Astrocyte of the cerebellum (primary cell): ENCODE measurements at regions not wholly inside any gene's neighbourhood (a gene's known extent, or its start where the extent isn't known, plus 50 kb on each side); places are given as distances from the start of the nearest gene placed in this dataset.
"Not testable (repeated sequence)": the region's sequence is repeated elsewhere in the genome, so short reads cannot be mapped to it uniquely, and the experiment has no call there.

Source experiments
- DNase-seq: peaks from one replicate; pipeline ENCODE4 v3.0.0-alpha.2; 2011; ENCODE audit warnings: low read depth
- H3K4me3 ChIP-seq: 2 replicates; pipeline ENCODE4 v1.5.1; 2011; ENCODE audit warnings: mild to moderate bottlenecking, low read depth, low read length, moderate library complexity
- CTCF ChIP-seq: IDR thresholded peaks from 2 replicates; pipeline ENCODE4 v1.5.1; 2012; ENCODE audit warnings: low read length, low read depth, moderate library complexity, mild to moderate bottlenecking; ENCODE audit errors: missing control alignments
- in situ Hi-C: cut with HindIII; loops from 2 replicates; pipeline ENCODE4 v1.10.0; 2017; ENCODE audit warnings: low sequenced_read_pairs

GRCh38 chr3:33956206-33956605 is 157.8 kb downstream of the PDCD6IP start:
- H3K4me3 ChIP-seq = no peak overlapping the region
- no peak for DNase-seq
- in situ Hi-C loops = no loop called here
- TF ChIP-seq CTCF = no peak

GRCh38 chr3:33956776-33957175 is 158.3 kb downstream of the PDCD6IP start:
- in situ Hi-C loops = no loop called here
- no peak overlapping the region for H3K4me3 ChIP-seq
- DNase-seq = no peak
- no peak for TF ChIP-seq CTCF

GRCh38 chr3:33957176-33957575 is 158.7 kb downstream of the PDCD6IP start:
- in situ Hi-C loops = no loop called here
- H3K4me3 ChIP-seq = no peak overlapping the region
- no peak for TF ChIP-seq CTCF
- no peak for DNase-seq

- no peak for DNase-seq
- no peak overlapping the region for H3K4me3 ChIP-seq
- in situ Hi-C loops = no loop called here
- TF ChIP-seq CTCF = no peak
Measured at GRCh38 chr3:33958661-33959060, 160.2 kb downstream of the PDCD6IP start.

- TF ChIP-seq CTCF = no peak
- H3K4me3 ChIP-seq = no peak overlapping the region
- no peak for DNase-seq
- in situ Hi-C loops = no loop called here
Measured at GRCh38 chr3:33962396-33962795, 164.0 kb downstream of the PDCD6IP start.

DNA sequence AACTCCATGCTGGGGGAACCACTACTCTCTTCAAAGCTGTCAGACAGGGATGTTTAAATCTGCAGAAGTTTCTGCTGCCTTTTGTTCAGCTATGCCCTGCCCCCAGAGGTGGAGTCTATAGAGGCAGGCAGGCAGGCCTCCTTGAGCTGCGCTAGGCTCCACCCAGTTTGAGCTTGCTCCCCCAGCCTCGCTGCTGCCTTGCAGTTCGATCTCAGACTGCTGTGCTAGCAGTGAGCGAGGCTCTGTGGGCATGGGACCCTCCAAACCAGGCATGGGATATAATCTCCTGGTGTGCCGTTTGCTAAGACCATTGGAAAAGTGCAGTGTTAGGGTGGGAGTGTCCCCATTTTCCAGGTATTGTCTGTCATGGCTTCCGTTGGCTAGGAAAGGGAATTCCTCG is 171.8 kb downstream of the PDCD6IP start:
- H3K4me3 ChIP-seq, in situ Hi-C loops, DNase-seq: not testable (repeated sequence)

- in situ Hi-C loops = no loop called here
- H3K4me3 ChIP-seq = no peak overlapping the region
- no peak for DNase-seq
- no peak for TF ChIP-seq CTCF
Measured at GRCh38 chr3:33971055-33971454, 172.6 kb downstream of the PDCD6IP start.
